Caco-2 (cell line): ENCODE measurements at regions not wholly inside any gene's neighbourhood (a gene's known extent, or its start where the extent isn't known, plus 50 kb on each side); places are given as distances from the start of the nearest gene placed in this dataset.

Experiments
- BruUV-seq: library from RNA; stranded (reverse); fragments of 400-500 nt; replicated peaks from 2 replicates; lab custom pipeline; 2021; lab: Mats Ljungman, UMichigan
- CTCF ChIA-PET: fragments of 300-600 bp; sonication (Branson Sonifier 250); formaldehyde crosslinking; loops from one replicate; lab custom pipeline; 2022; ENCODE audit warnings: antibody characterized with exemption; lab: Charles Lee
- POLR2A ChIA-PET: fragments of 300-600 bp; sonication (Branson Sonifier 250); formaldehyde crosslinking; loops from one replicate; lab custom pipeline; 2022; ENCODE audit warnings: antibody characterized with exemption; lab: Charles Lee
- DNase-seq, 2 experiments: peaks; one replicate each; pipeline versions ENCODE4 v3.0.0 to v3.0.0-alpha.2; 2020 to 2022
- H3K27me3 ChIP-seq: replicated peaks from 2 replicates; pipeline ENCODE4 v1.6.0; 2011; ENCODE audit warnings: low read length; ENCODE audit not compliant: control insufficient read depth, insufficient read depth
- H3K36me3 ChIP-seq: 2 replicates; pipeline ENCODE4 v1.5.1; 2011; ENCODE audit warnings: low read length; ENCODE audit not compliant: control insufficient read depth, insufficient read depth
- H3K4me1 ChIP-seq: fragments of 250-450 bp; sonication (Bioruptor Pico); 2 replicates; pipeline ENCODE4 v1.5.1; 2020; ENCODE audit warnings: mild to moderate bottlenecking
- H3K4me3 ChIP-seq: 2 replicates; pipeline ENCODE4 v1.5.1; 2011; ENCODE audit warnings: low read depth, mild to moderate bottlenecking, control low read depth, low read length
- H3K9me3 ChIP-seq: fragments of 250-450 bp; sonication (Bioruptor Pico); 2 replicates; pipeline ENCODE4 v1.5.1; 2020; ENCODE audit warnings: mild to moderate bottlenecking, moderate library complexity
- H3K27ac Mint-ChIP-seq: one replicate; pipeline ENCODE4 v1.8.0; 2022; ENCODE audit warnings: mixed read lengths; ENCODE audit not compliant: unreplicated experiment
- H3K27me3 Mint-ChIP-seq: one replicate; pipeline ENCODE4 v1.8.0; 2022; ENCODE audit warnings: mixed read lengths; ENCODE audit not compliant: insufficient read depth, unreplicated experiment
- H3K36me3 Mint-ChIP-seq: one replicate; pipeline ENCODE4 v1.8.0; 2022; ENCODE audit warnings: mild to moderate bottlenecking, mixed read lengths; ENCODE audit not compliant: insufficient read depth, unreplicated experiment
- H3K4me1 Mint-ChIP-seq: one replicate; pipeline ENCODE4 v1.8.0; 2022; ENCODE audit warnings: low read depth, mixed read lengths; ENCODE audit not compliant: unreplicated experiment
- H3K4me3 Mint-ChIP-seq: one replicate; pipeline ENCODE4 v1.8.0; 2022; ENCODE audit warnings: mild to moderate bottlenecking, moderate library complexity, mixed read lengths; ENCODE audit not compliant: unreplicated experiment
- H3K9me3 Mint-ChIP-seq: one replicate; pipeline ENCODE4 v1.8.0; 2022; ENCODE audit warnings: mixed read lengths; ENCODE audit not compliant: unreplicated experiment
- intact Hi-C: fragments of 100-400 bp; cut with micrococcal nuclease; formaldehyde crosslinking; loops from one replicate; pipeline ENCODE4 v1.10.0; 2022; ENCODE audit not compliant: unreplicated experiment
- TF ChIP-seq, protein P1 (sequence below), 2 experiments: fragments of 200-600 bp in 1 of 2; IDR thresholded peaks; 1 replicate in 1 of 2; 2 replicates in 1 of 2; pipeline versions ENCODE4 v1.5.1 to v1.8.0; 2011 to 2022; ENCODE audit warnings: antibody characterized with exemption in 1 of 2, control low read depth in 1 of 2, inconsistent platforms in 1 of 2, low read depth in 1 of 2, low read length in 1 of 2, mild to moderate bottlenecking in 1 of 2, moderate library complexity in 1 of 2; ENCODE audit not compliant: insufficient read depth in 1 of 2, severe bottlenecking in 1 of 2, unreplicated experiment in 1 of 2

DNA sequence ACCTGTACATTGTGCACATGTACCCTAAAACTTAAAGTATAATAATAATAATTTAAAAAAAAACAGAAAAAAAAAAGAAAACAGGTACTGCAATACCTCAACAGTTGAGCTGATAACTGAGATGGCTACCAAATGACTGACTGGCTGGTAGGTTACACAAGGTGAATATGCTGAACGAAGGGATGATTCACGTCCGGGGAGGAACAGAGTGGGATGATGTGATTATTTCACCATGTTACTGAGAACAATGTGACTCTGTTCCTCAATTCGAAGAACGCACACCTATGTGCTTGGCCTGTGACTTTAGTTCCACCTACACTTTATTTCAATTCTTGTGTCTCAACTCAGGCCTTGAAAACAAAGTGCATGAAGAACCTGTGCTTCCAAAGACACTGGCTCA lies 111.7 kb downstream of the CXXC4 start:
- POLR2A ChIA-PET: no interaction called here
- no TSS peak for BruUV-seq
- TF ChIP-seq, protein P1, sequence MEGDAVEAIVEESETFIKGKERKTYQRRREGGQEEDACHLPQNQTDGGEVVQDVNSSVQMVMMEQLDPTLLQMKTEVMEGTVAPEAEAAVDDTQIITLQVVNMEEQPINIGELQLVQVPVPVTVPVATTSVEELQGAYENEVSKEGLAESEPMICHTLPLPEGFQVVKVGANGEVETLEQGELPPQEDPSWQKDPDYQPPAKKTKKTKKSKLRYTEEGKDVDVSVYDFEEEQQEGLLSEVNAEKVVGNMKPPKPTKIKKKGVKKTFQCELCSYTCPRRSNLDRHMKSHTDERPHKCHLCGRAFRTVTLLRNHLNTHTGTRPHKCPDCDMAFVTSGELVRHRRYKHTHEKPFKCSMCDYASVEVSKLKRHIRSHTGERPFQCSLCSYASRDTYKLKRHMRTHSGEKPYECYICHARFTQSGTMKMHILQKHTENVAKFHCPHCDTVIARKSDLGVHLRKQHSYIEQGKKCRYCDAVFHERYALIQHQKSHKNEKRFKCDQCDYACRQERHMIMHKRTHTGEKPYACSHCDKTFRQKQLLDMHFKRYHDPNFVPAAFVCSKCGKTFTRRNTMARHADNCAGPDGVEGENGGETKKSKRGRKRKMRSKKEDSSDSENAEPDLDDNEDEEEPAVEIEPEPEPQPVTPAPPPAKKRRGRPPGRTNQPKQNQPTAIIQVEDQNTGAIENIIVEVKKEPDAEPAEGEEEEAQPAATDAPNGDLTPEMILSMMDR (IDR thresholded peaks at IDR 0.05; ENCODE audit: insufficient read depth in 1 of 2, low read depth in 1 of 2, low read length in 1 of 2, severe bottlenecking in 1 of 2, unreplicated experiment in 1 of 2): no peak
- Histone ChIP-seq H3K4me3 (no peak overlapping the region), H3K9me3 (no peaks in the 10 kb centered on the region), H3K27me3 (no peaks in the 10 kb centered on the region), H3K36me3 (no peaks in the 10 kb centered on the region), H3K4me1 (no peaks in the 10 kb centered on the region)
- intact Hi-C loops: no loop called here
- no peak overlapping the region for H3K4me3 Mint-ChIP-seq
- no peak for DNase-seq
- H3K27ac Mint-ChIP-seq: no peak overlapping the region
- no peaks in the 10 kb centered on the region for H3K36me3 Mint-ChIP-seq
- CTCF ChIA-PET: no interaction called here
- no peaks in the 10 kb centered on the region for H3K4me1 Mint-ChIP-seq
- H3K27me3 Mint-ChIP-seq: no peaks in the 10 kb centered on the region
- peaks cover 10% of the 10 kb centered on the region for H3K9me3 Mint-ChIP-seq

DNA sequence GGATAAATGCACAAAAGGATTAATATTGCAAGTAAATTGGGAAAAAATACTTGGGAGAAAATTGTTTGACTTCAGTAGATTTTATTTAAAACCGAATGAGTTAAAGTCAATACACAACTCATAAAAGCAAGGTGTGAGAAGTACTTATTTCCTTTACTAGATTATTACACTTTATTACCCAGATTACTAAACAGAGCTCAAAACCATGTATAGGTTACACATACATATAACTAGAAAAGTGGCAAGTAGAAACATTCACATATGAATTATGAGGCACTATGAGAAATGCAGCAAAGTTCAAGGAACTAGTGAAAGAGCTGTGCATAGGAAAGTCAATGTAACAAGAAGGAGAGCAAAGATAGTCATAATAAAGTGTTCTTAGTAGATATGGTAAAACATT lies 113.0 kb downstream of the CXXC4 start:
- DNase-seq: no peak
- no peaks in the 10 kb centered on the region for H3K27me3 Mint-ChIP-seq
- H3K9me3 ChIP-seq: no peaks in the 10 kb centered on the region
- ChIA-PET POLR2A (no interaction called here), CTCF (no interaction called here)
- BruUV-seq: no TSS peak
- H3K4me1 ChIP-seq: no peaks in the 10 kb centered on the region
- no peaks in the 10 kb centered on the region for H3K27me3 ChIP-seq
- TF ChIP-seq, protein P1 (IDR thresholded peaks at IDR 0.05; ENCODE audit: insufficient read depth in 1 of 2, low read depth in 1 of 2, low read length in 1 of 2, severe bottlenecking in 1 of 2, unreplicated experiment in 1 of 2): no peak
- no peak overlapping the region for H3K4me3 ChIP-seq
- intact Hi-C loops: no loop called here
- peaks cover 10% of the 10 kb centered on the region for H3K9me3 Mint-ChIP-seq
- H3K4me1 Mint-ChIP-seq: no peaks in the 10 kb centered on the region
- no peak overlapping the region for H3K4me3 Mint-ChIP-seq
- no peak overlapping the region for H3K27ac Mint-ChIP-seq
- no peaks in the 10 kb centered on the region for H3K36me3 ChIP-seq
- no peaks in the 10 kb centered on the region for H3K36me3 Mint-ChIP-seq

- no peaks in the 10 kb centered on the region for H3K36me3 Mint-ChIP-seq
- no peaks in the 10 kb centered on the region for H3K4me1 Mint-ChIP-seq
- no peak overlapping the region for H3K27ac Mint-ChIP-seq
- intact Hi-C loops: no loop called here
- ChIA-PET CTCF (no interaction called here), POLR2A (no interaction called here)
- Histone ChIP-seq H3K9me3 (no peaks in the 10 kb centered on the region), H3K27me3 (no peaks in the 10 kb centered on the region), H3K4me3 (no peak overlapping the region), H3K36me3 (no peaks in the 10 kb centered on the region), H3K4me1 (no peaks in the 10 kb centered on the region)
- no peaks in the 10 kb centered on the region for H3K27me3 Mint-ChIP-seq
- no peak for DNase-seq
- TF ChIP-seq, protein P1 (IDR thresholded peaks at IDR 0.05; ENCODE audit: insufficient read depth in 1 of 2, low read depth in 1 of 2, low read length in 1 of 2, severe bottlenecking in 1 of 2, unreplicated experiment in 1 of 2): no peak
- no peak overlapping the region for H3K4me3 Mint-ChIP-seq
- no peaks in the 10 kb centered on the region for H3K9me3 Mint-ChIP-seq
- no TSS peak for BruUV-seq
These were observed 129.1 kb downstream of the CXXC4 start for GRCh38 chr4:104365618-104366017.
